ENCODE measurements at regions not wholly inside any gene's neighbourhood (a gene's known extent, or its start where the extent isn't known, plus 50 kb on each side); places are given as distances from the start of the nearest gene placed in this dataset.

DNA sequence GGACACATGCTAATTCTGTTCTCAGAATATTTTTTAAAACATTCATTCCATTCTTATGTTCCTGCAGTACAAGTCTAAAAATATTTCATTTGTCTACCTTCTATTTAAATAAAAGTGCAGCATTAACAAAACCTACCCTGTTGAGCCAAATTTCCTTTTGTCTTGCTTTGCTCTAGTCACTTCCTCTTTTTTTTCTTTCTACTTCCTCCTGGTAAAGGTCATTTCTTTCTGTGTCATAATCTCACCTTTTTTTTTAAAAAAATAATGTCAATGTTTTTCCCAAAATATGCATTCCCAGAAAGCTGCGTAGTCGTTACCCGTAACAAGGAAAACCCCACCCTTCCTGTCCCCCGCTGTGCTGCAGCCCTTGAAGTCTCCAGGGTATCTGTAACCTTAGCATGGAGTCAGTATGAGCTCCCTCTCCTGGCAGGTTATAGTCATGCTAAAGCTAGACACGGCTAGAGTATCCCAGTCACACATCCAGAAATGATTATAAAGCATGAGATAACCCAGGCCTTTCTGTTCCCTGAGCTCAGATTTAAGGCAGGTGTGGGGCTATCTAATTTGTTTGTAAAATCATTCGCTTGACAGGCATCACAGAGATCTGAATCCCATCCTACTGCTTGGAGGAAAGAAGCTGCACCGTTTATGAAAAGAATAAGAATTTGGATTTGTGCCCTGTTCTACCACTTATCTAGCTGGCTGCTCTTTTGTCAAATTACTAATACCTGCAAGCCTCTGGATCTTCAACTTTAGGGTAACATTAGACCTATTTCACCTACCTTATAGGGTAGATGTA is 51.1 kb upstream of the EED start:
- Histone ChIP-seq H3K9me3 (ENCODE audit: control insufficient read depth, low read length) (no peaks in the 10 kb centered on the region), H3K4me3 (ENCODE audit: insufficient read depth, low read depth, low read length, poor library complexity, severe bottlenecking) (peak overlapping the region; percentile 21), H3K27ac (ENCODE audit: insufficient read depth, low read length, poor library complexity, severe bottlenecking) (no peak overlapping the region), H3K4me1 (ENCODE audit: control insufficient read depth, insufficient read depth, low read length, poor library complexity, severe bottlenecking) (peaks cover 9% of the 10 kb centered on the region), H3K36me3 (ENCODE audit: control insufficient read depth, insufficient read depth, low read length) (no peaks in the 10 kb centered on the region), H3K27me3 (replicated peaks; ENCODE audit: control insufficient read depth, insufficient read depth, low read length, poor library complexity, severe bottlenecking) (no peaks in the 10 kb centered on the region)
- peak; percentile 26 to 50 (median 35) for DNase-seq

- H3K4me3 ChIP-seq (ENCODE audit: insufficient read depth, low read depth, low read length, poor library complexity, severe bottlenecking), result no peak overlapping the region
- peaks cover 9% of the 10 kb centered on the region for H3K4me1 ChIP-seq (ENCODE audit: control insufficient read depth, insufficient read depth, low read length, poor library complexity, severe bottlenecking)
Measured at GRCh38 chr11:86192519-86193257, 51.9 kb upstream of the EED start.

DNA sequence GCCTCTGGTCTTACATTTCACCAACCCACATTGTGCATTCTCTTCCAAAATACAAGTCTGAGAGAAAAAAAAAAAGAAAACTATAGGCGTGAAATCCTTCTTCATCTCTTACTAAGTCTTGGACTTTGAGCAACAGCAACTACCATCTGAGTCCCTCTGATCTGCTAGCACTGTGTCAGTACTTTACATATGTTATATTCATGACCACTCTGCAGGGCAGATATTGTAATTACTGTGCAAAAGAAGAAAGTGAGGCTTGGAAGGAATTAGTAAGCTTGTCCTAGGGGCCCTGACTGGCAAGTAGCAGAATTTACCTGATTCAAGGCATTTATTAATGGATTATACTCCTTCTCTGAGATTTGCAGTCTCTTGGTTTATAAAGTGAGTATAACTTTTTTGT is 52.7 kb upstream of the EED start:
- Histone ChIP-seq H3K4me3 (ENCODE audit: insufficient read depth, low read depth, low read length, poor library complexity, severe bottlenecking) (no peak overlapping the region), H3K4me1 (ENCODE audit: control insufficient read depth, insufficient read depth, low read length, poor library complexity, severe bottlenecking) (peaks cover 9% of the 10 kb centered on the region), H3K36me3 (ENCODE audit: control insufficient read depth, insufficient read depth, low read length) (no peaks in the 10 kb centered on the region), H3K27me3 (replicated peaks; ENCODE audit: control insufficient read depth, insufficient read depth, low read length, poor library complexity, severe bottlenecking) (no peaks in the 10 kb centered on the region), H3K9me3 (ENCODE audit: control insufficient read depth, low read length) (no peaks in the 10 kb centered on the region), H3K27ac (ENCODE audit: insufficient read depth, low read length, poor library complexity, severe bottlenecking) (no peak overlapping the region)
- DNase-seq, result no peak

More at GRCh38 chr11:86192519-86193257, 51.9 kb upstream of the EED start:
- Histone ChIP-seq H3K27ac (ENCODE audit: insufficient read depth, low read length, poor library complexity, severe bottlenecking) (no peak overlapping the region), H3K27me3 (replicated peaks; ENCODE audit: control insufficient read depth, insufficient read depth, low read length, poor library complexity, severe bottlenecking) (no peaks in the 10 kb centered on the region), H3K36me3 (ENCODE audit: control insufficient read depth, insufficient read depth, low read length) (no peaks in the 10 kb centered on the region), H3K9me3 (ENCODE audit: control insufficient read depth, low read length) (no peaks in the 10 kb centered on the region)
- DNase-seq, result no peak

GRCh38 chr11:86187027-86187426 is 57.5 kb upstream of the EED start:
- DNase-seq, result no peak
- Histone ChIP-seq H3K4me1 (ENCODE audit: control insufficient read depth, insufficient read depth, low read length, poor library complexity, severe bottlenecking) (no peaks in the 10 kb centered on the region), H3K4me3 (ENCODE audit: insufficient read depth, low read depth, low read length, poor library complexity, severe bottlenecking) (no peak overlapping the region), H3K27ac (ENCODE audit: insufficient read depth, low read length, poor library complexity, severe bottlenecking) (no peak overlapping the region), H3K9me3 (ENCODE audit: control insufficient read depth, low read length) (no peaks in the 10 kb centered on the region), H3K27me3 (replicated peaks; ENCODE audit: control insufficient read depth, insufficient read depth, low read length, poor library complexity, severe bottlenecking) (no peaks in the 10 kb centered on the region), H3K36me3 (ENCODE audit: control insufficient read depth, insufficient read depth, low read length) (no peaks in the 10 kb centered on the region)

- DNase-seq, result no peak
- Histone ChIP-seq H3K27ac (ENCODE audit: insufficient read depth, low read length, poor library complexity, severe bottlenecking) (no peak overlapping the region), H3K36me3 (ENCODE audit: control insufficient read depth, insufficient read depth, low read length) (no peaks in the 10 kb centered on the region), H3K27me3 (replicated peaks; ENCODE audit: control insufficient read depth, insufficient read depth, low read length, poor library complexity, severe bottlenecking) (no peaks in the 10 kb centered on the region), H3K9me3 (ENCODE audit: control insufficient read depth, low read length) (no peaks in the 10 kb centered on the region), H3K4me3 (ENCODE audit: insufficient read depth, low read depth, low read length, poor library complexity, severe bottlenecking) (no peak overlapping the region), H3K4me1 (ENCODE audit: control insufficient read depth, insufficient read depth, low read length, poor library complexity, severe bottlenecking) (no peaks in the 10 kb centered on the region)
Measured at GRCh38 chr11:86186386-86186785, 58.2 kb upstream of the EED start.

DNA sequence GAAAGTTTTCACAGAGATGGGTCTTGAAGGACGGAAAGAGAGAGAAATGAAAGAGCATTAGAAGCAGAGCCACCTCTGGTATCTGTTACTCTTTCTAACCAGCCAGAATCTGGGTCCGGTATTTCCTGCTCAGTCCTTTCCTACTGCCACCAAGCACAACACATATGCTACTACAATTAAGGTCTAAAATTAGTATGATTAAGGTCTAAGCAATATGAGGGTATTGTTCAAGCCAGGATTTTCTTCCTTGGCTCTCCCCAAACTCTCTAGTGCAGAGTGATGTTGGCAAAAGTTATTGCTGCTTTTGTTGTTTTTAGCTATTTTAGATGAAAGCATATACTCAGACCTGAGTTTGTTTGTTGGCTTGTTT is 59.2 kb upstream of the EED start:
- H3K9me3 ChIP-seq (ENCODE audit: control insufficient read depth, low read length), result no peaks in the 10 kb centered on the region
- H3K36me3 ChIP-seq (ENCODE audit: control insufficient read depth, insufficient read depth, low read length), result no peaks in the 10 kb centered on the region
- no peaks in the 10 kb centered on the region for H3K4me1 ChIP-seq (ENCODE audit: control insufficient read depth, insufficient read depth, low read length, poor library complexity, severe bottlenecking)
- no peak overlapping the region for H3K4me3 ChIP-seq (ENCODE audit: insufficient read depth, low read depth, low read length, poor library complexity, severe bottlenecking)
- no peak overlapping the region for H3K27ac ChIP-seq (ENCODE audit: insufficient read depth, low read length, poor library complexity, severe bottlenecking)
- H3K27me3 ChIP-seq (replicated peaks; ENCODE audit: control insufficient read depth, insufficient read depth, low read length, poor library complexity, severe bottlenecking), result no peaks in the 10 kb centered on the region
- no peak for DNase-seq

DNA sequence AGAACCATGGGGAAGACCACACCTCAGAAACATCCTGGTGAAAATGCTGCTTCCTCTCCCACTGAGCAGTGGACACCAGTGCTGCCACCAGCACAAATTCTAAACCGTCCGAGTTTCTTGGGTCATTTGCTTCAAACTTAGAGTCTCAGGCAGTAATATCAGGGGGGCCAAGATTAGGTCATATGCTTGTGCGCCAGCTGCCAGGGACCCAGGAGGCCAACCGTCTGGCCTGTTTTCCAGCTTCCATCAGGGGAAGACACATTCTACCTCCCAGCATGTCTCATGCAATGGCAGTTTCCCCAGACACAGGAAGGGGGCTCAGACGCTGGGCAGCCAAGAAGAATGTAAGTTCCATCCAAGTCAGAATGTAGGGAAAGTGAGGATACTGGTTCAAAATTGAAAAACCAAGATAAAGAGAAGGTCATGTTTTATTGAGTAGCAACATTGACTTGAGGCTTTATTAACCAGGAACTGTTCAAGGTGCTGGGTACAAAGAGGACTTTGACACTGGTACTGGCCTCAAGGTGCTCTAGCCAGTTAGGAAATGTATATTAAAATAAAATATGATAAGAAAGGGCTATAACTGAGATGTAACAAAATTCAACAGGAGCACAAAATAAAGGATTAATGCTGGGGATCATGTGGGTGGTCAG is 59.7 kb upstream of the EED start:
- Histone ChIP-seq H3K27ac (ENCODE audit: insufficient read depth, low read length, poor library complexity, severe bottlenecking) (no peak overlapping the region), H3K9me3 (ENCODE audit: control insufficient read depth, low read length) (no peaks in the 10 kb centered on the region), H3K27me3 (replicated peaks; ENCODE audit: control insufficient read depth, insufficient read depth, low read length, poor library complexity, severe bottlenecking) (no peaks in the 10 kb centered on the region), H3K4me3 (ENCODE audit: insufficient read depth, low read depth, low read length, poor library complexity, severe bottlenecking) (no peak overlapping the region), H3K36me3 (ENCODE audit: control insufficient read depth, insufficient read depth, low read length) (no peaks in the 10 kb centered on the region), H3K4me1 (ENCODE audit: control insufficient read depth, insufficient read depth, low read length, poor library complexity, severe bottlenecking) (no peaks in the 10 kb centered on the region)
- DNase-seq, result no peak

DNA sequence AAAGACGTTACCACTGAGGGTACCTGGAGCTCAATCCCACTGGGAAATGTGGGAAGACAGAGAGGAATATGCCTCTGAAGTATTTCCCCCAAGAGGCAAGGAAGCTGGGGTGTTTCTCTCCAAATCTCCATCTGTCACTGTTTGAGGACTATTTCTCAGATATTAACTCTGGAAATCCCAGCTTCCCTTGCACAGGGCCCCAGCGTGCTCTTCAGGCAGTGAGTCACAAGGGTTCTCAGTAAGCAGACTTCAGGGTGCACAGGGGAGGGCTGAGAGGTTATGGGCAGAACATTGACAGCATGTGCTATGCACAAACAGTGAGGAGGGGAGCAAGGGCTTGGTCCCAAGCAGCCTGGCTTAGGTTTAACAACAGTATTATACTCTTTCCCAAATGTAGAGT is 60.9 kb upstream of the EED start:
- H3K27ac ChIP-seq (ENCODE audit: insufficient read depth, low read length, poor library complexity, severe bottlenecking), result no peak overlapping the region
- DNase-seq, result no peak
- no peaks in the 10 kb centered on the region for H3K4me1 ChIP-seq (ENCODE audit: control insufficient read depth, insufficient read depth, low read length, poor library complexity, severe bottlenecking)
- H3K9me3 ChIP-seq (ENCODE audit: control insufficient read depth, low read length), result no peaks in the 10 kb centered on the region
- no peaks in the 10 kb centered on the region for H3K36me3 ChIP-seq (ENCODE audit: control insufficient read depth, insufficient read depth, low read length)
- no peak overlapping the region for H3K4me3 ChIP-seq (ENCODE audit: insufficient read depth, low read depth, low read length, poor library complexity, severe bottlenecking)
- no peaks in the 10 kb centered on the region for H3K27me3 ChIP-seq (replicated peaks; ENCODE audit: control insufficient read depth, insufficient read depth, low read length, poor library complexity, severe bottlenecking)

GRCh38 chr11:86182976-86183584 is 61.5 kb upstream of the EED start:
- no peaks in the 10 kb centered on the region for H3K36me3 ChIP-seq (ENCODE audit: control insufficient read depth, insufficient read depth, low read length)
- H3K4me3 ChIP-seq (ENCODE audit: insufficient read depth, low read depth, low read length, poor library complexity, severe bottlenecking), result no peak overlapping the region
- no peaks in the 10 kb centered on the region for H3K27me3 ChIP-seq (replicated peaks; ENCODE audit: control insufficient read depth, insufficient read depth, low read length, poor library complexity, severe bottlenecking)
- H3K9me3 ChIP-seq (ENCODE audit: control insufficient read depth, low read length), result no peaks in the 10 kb centered on the region
- peak; percentile 16 to 20 (median 20) for DNase-seq
- H3K27ac ChIP-seq (ENCODE audit: insufficient read depth, low read length, poor library complexity, severe bottlenecking), result no peak overlapping the region
- no peaks in the 10 kb centered on the region for H3K4me1 ChIP-seq (ENCODE audit: control insufficient read depth, insufficient read depth, low read length, poor library complexity, severe bottlenecking)
